ENCODE measurements at regions not wholly inside any gene's neighbourhood (a gene's known extent, or its start where the extent isn't known, plus 50 kb on each side); places are given as distances from the start of the nearest gene placed in this dataset.

- no peak for DNase-seq (ENCODE audit: low spot score)
These were observed 264.0 kb downstream of the SKAP2 start for GRCh38 chr7:26600411-26600810.

DNA sequence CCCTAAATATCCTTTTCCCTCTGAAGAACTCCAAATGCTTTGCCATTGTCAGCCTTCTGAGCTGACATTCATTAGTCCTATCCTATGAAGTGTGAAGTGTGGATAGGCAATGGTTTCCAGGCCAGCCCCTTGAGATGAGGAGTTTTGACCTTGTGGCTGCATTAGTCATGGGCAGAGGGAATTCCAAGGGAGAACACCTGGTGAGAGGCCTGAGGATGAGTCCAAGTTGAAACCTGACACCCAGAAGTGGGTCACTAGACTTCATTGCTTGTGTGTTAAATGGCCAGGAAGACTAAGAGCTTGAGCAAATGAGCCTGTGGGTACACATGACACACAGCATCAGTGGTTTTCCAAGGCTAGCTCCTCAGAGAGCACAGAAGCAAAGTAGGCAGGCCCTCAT, 260.8 kb downstream of the SKAP2 start:
- DNase-seq (ENCODE audit: low spot score), result peak; percentile 81

- no peak for DNase-seq (ENCODE audit: low spot score)
These were observed 256.0 kb downstream of the SKAP2 start for GRCh38 chr7:26608402-26608801.

DNA sequence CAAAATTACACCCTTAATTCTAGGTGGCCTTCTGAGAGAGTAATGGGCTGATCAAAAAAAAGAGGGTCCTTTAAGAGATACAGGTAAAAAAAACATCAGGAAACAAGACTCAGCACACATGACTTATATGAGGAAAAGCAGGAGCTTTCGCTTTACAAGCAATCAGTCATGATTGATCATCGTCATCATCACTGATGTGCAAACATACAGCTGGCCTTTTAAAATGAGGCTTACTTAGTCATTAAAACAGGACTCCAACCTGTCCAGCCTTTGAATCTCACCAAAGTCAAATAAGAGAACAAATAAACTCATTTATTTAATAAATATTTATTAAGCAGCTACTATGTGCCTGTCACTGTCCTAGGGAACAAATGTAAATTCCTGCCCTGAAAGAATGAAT, 255.3 kb downstream of the SKAP2 start:
- DNase-seq (ENCODE audit: low spot score), result no peak

DNA sequence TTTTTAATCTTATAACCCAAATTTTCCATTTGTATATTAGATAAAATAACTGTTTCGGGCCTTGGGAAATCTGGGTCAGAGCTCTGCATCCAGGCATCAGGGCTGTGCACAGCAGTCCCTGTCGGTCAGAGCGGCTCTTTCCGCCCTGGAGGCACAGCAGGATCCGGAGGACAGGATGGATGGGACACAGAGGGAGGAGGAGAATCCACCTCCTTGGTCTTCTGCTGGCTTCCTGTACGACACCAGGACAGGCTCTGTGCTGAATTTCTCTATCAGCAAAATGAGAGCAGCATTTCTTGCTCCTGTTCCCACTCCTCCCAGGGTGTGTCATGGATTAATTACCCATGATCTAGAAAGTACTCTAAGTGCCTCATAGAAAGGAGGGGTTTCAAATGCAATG, 254.9 kb downstream of the SKAP2 start:
- DNase-seq (ENCODE audit: low spot score), result no peak

- no peak for DNase-seq (ENCODE audit: low spot score)
These were observed 251.6 kb downstream of the SKAP2 start for GRCh38 chr7:26612742-26613141.

DNA sequence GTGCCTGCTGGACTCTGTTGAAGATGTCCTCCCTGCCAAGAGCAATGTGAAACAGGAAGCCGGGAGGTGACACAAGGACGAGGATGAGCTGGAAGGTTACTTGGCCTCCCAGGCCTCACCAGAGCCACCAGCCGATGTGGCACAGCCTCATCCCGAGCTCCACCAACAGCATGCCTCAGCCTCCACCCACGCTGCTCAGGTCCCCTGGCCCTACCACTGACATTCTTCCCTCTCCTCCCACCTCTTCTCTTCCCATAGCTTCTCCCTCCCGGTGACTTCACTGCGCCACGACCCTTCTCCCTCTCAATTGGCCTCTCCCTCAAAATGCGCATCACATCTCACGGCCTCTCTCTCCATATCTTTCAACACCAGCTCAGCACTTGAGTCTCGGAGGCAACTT, 249.9 kb downstream of the SKAP2 start:
- no peak for DNase-seq (ENCODE audit: low spot score)

DNA sequence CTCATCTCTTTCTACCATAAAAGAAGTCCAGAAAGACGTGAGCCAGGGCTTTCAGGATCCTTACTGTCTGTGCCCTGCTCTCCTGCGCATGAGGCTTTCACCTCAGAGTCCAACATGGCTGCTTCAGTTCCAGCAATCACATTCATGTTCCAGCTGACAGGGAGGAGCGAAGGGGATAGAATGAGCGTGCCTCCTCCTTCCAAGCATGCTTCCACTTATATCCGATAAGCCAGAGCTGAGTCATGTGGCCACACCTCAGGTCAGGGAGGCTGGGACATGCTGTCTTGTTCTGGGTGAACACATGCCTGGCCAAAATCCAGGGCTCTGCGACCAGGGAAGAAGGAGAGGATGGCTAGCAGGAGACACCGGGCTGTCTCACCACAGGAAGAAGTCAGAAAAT, 248.2 kb downstream of the SKAP2 start:
- peak; percentile 85 for DNase-seq (ENCODE audit: low spot score)

- no peak for DNase-seq (ENCODE audit: low spot score)
These were observed 247.3 kb downstream of the SKAP2 start for GRCh38 chr7:26617066-26617465.
